ENCODE measurements at regions not wholly inside any gene's neighbourhood (a gene's known extent, or its start where the extent isn't known, plus 50 kb on each side); places are given as distances from the start of the nearest gene placed in this dataset.

- no peaks in the 10 kb centered on the region for H3K27me3 Mint-ChIP-seq (ENCODE audit: low read depth in 3 of 3)
- H3K27ac Mint-ChIP-seq = no peak overlapping the region
- H3K4me3 ChIP-seq (replicated peaks in 1 of 3; ENCODE audit: low read depth in 2 of 3, low read length in 3 of 3) = no peak overlapping the region
- TF ChIP-seq CTCF (IDR thresholded peaks at IDR 0.05) = no peak
- no peaks in the 10 kb centered on the region for H3K9me3 ChIP-seq (replicated peaks in 1 of 2; ENCODE audit: control insufficient read depth in 1 of 2, insufficient read depth in 1 of 2, low read length in 2 of 2)
- no peak overlapping the region for H3K4me2 ChIP-seq (replicated peaks; ENCODE audit: extremely low read depth, low read length, poor library complexity, severe bottlenecking)
- no peaks in the 10 kb centered on the region for H3K36me3 Mint-ChIP-seq
- no peaks in the 10 kb centered on the region for H3K27me3 ChIP-seq (ENCODE audit: control insufficient read depth in 2 of 2, insufficient read depth in 2 of 2, low read length in 2 of 2)
- H3K4me3 Mint-ChIP-seq = no peak overlapping the region
- intact Hi-C loops (cut with micrococcal nuclease) = no loop called here
- H3K79me2 ChIP-seq (ENCODE audit: insufficient read depth, low read length) = no peaks in the 10 kb centered on the region
- H3K9me3 Mint-ChIP-seq = peaks cover 0 to 2% (median 0%) of the 10 kb centered on the region in 7 donors
- no peaks in the 10 kb centered on the region for H3K4me1 Mint-ChIP-seq
- no peak overlapping the region for H2AFZ ChIP-seq (ENCODE audit: insufficient read depth, low read depth, low read length, poor library complexity, severe bottlenecking)
- 63% methylated on average over 1 of the region's 6 CpGs for WGBS (ENCODE audit: insufficient coverage)
- H3K36me3 ChIP-seq (replicated peaks in 1 of 2; ENCODE audit: control insufficient read depth in 1 of 2, insufficient read depth in 2 of 2, low read length in 2 of 2) = no peaks in the 10 kb centered on the region
- no peak overlapping the region for H3K27ac ChIP-seq (ENCODE audit: low read depth in 1 of 2, low read length in 2 of 2)
- no peak overlapping the region for H3K9ac ChIP-seq (ENCODE audit: insufficient read depth, low read length, poor library complexity, severe bottlenecking)
- H3K4me1 ChIP-seq (ENCODE audit: control insufficient read depth in 1 of 2, insufficient read depth in 2 of 2, low read length in 2 of 2) = no peaks in the 10 kb centered on the region
- no peak for DNase-seq
- no peaks in the 10 kb centered on the region for H4K20me1 ChIP-seq (ENCODE audit: insufficient read depth, low read length)
These were observed 334.5 kb upstream of the NT5E start for GRCh38 chr6:85115376-85115775.

- no peaks in the 10 kb centered on the region for H3K27me3 Mint-ChIP-seq (ENCODE audit: low read depth in 3 of 3)
- H3K9me3 ChIP-seq (replicated peaks in 1 of 2; ENCODE audit: control insufficient read depth in 1 of 2, insufficient read depth in 1 of 2, low read length in 2 of 2) = no peaks in the 10 kb centered on the region
- H4K20me1 ChIP-seq (ENCODE audit: insufficient read depth, low read length) = no peaks in the 10 kb centered on the region
- no peaks in the 10 kb centered on the region for H3K36me3 ChIP-seq (replicated peaks in 1 of 2; ENCODE audit: control insufficient read depth in 1 of 2, insufficient read depth in 2 of 2, low read length in 2 of 2)
- H3K79me2 ChIP-seq (ENCODE audit: insufficient read depth, low read length) = no peaks in the 10 kb centered on the region
- intact Hi-C loops (cut with micrococcal nuclease) = no loop called here
- no peak overlapping the region for H3K4me3 ChIP-seq (replicated peaks in 1 of 3; ENCODE audit: low read depth in 2 of 3, low read length in 3 of 3)
- no peaks in the 10 kb centered on the region for H3K36me3 Mint-ChIP-seq
- no peak overlapping the region for H3K4me2 ChIP-seq (replicated peaks; ENCODE audit: extremely low read depth, low read length, poor library complexity, severe bottlenecking)
- no peaks in the 10 kb centered on the region for H3K4me1 ChIP-seq (ENCODE audit: control insufficient read depth in 1 of 2, insufficient read depth in 2 of 2, low read length in 2 of 2)
- no peaks in the 10 kb centered on the region for H3K4me1 Mint-ChIP-seq
- no CpG with 5 or more reads among the region's 6 CpGs for WGBS (ENCODE audit: insufficient coverage)
- DNase-seq = no peak
- H3K27ac Mint-ChIP-seq = no peak overlapping the region
- H3K27me3 ChIP-seq (ENCODE audit: control insufficient read depth in 2 of 2, insufficient read depth in 2 of 2, low read length in 2 of 2) = no peaks in the 10 kb centered on the region
- H3K27ac ChIP-seq (ENCODE audit: low read depth in 1 of 2, low read length in 2 of 2) = no peak overlapping the region
- H3K9ac ChIP-seq (ENCODE audit: insufficient read depth, low read length, poor library complexity, severe bottlenecking) = no peak overlapping the region
- H2AFZ ChIP-seq (ENCODE audit: insufficient read depth, low read depth, low read length, poor library complexity, severe bottlenecking) = no peak overlapping the region
- no peak for TF ChIP-seq CTCF (IDR thresholded peaks at IDR 0.05)
- peaks cover 0 to 2% (median 0%) of the 10 kb centered on the region in 7 donors for H3K9me3 Mint-ChIP-seq
- no peak overlapping the region for H3K4me3 Mint-ChIP-seq
These were observed 335.3 kb upstream of the NT5E start for GRCh38 chr6:85114581-85114935.

Measured in CD14-positive monocyte (primary cell).